Esophagus mucosa (tissue), 1 donor: ENCODE measurements at regions not wholly inside any gene's neighbourhood (a gene's known extent, or its start where the extent isn't known, plus 50 kb on each side); places are given as distances from the start of the nearest gene placed in this dataset.

Source experiments
- ATAC-seq: fragments of 200-7000 bp; cut with Tn5 transposase; one replicate; pipeline ENCODE4 v1.9.1; 2020
- donor health status: DM: yes; HTN: yes; CAD: no.

- ATAC-seq = no peak
Measured at GRCh38 chr6:147040121-147040910, 163.9 kb upstream of the STXBP5 start.

GRCh38 chr6:147042679-147043078 is 161.5 kb upstream of the STXBP5 start:
- ATAC-seq = no peak

- ATAC-seq = no peak
Measured at GRCh38 chr6:147043994-147044477, 160.2 kb upstream of the STXBP5 start.

- no peak for ATAC-seq
Measured at GRCh38 chr6:147046141-147046877, 157.9 kb upstream of the STXBP5 start.

GRCh38 chr6:147048930-147049329 is 155.3 kb upstream of the STXBP5 start:
- no peak for ATAC-seq

- ATAC-seq = no peak
Measured at GRCh38 chr6:147053311-147053921, 150.8 kb upstream of the STXBP5 start.

- ATAC-seq = no peak
Measured at GRCh38 chr6:147054158-147054557, 150.1 kb upstream of the STXBP5 start.

- no peak for ATAC-seq
Measured at GRCh38 chr6:147054871-147055270, 149.3 kb upstream of the STXBP5 start.

GRCh38 chr6:147055821-147056392 is 148.3 kb upstream of the STXBP5 start:
- no peak for ATAC-seq

- no peak for ATAC-seq
Measured at GRCh38 chr6:147057188-147057587, 147.0 kb upstream of the STXBP5 start.

- ATAC-seq = no peak
Measured at GRCh38 chr6:147057705-147058342, 146.4 kb upstream of the STXBP5 start.

- ATAC-seq = no peak
Measured at GRCh38 chr6:147058786-147059385, 145.3 kb upstream of the STXBP5 start.

GRCh38 chr6:147060636-147061035 is 143.6 kb upstream of the STXBP5 start:
- ATAC-seq = no peak

- no peak for ATAC-seq
Measured at GRCh38 chr6:147061252-147061651, 143.0 kb upstream of the STXBP5 start.

GRCh38 chr6:147063469-147064031 is 140.7 kb upstream of the STXBP5 start:
- ATAC-seq = no peak

GRCh38 chr6:147065786-147066185 is 138.4 kb upstream of the STXBP5 start:
- peak; percentile 73 for ATAC-seq

GRCh38 chr6:147067184-147067583 is 137.0 kb upstream of the STXBP5 start:
- ATAC-seq = no peak

GRCh38 chr6:147071776-147072175 is 132.4 kb upstream of the STXBP5 start:
- ATAC-seq = no peak

GRCh38 chr6:147075381-147075780 is 128.8 kb upstream of the STXBP5 start:
- no peak for ATAC-seq

GRCh38 chr6:147077251-147077650 is 127.0 kb upstream of the STXBP5 start:
- no peak for ATAC-seq

- no peak for ATAC-seq
Measured at GRCh38 chr6:147078106-147078505, 126.1 kb upstream of the STXBP5 start.

GRCh38 chr6:147078602-147079001 is 125.6 kb upstream of the STXBP5 start:
- no peak for ATAC-seq
